NCI-H524 treated with DMSO at 0.1 percent for 48 hours (cell line): ENCODE measurements at regions not wholly inside any gene's neighbourhood (a gene's known extent, or its start where the extent isn't known, plus 50 kb on each side); places are given as distances from the start of the nearest gene placed in this dataset.
"Not testable (repeated sequence)": the region's sequence is repeated elsewhere in the genome, so short reads cannot be mapped to it uniquely, and the experiment has no call there.

Experiments
- DNase-seq: peaks from one replicate; lab custom pipeline; 2025; lab: John Stamatoyannopoulos, UW

DNA sequence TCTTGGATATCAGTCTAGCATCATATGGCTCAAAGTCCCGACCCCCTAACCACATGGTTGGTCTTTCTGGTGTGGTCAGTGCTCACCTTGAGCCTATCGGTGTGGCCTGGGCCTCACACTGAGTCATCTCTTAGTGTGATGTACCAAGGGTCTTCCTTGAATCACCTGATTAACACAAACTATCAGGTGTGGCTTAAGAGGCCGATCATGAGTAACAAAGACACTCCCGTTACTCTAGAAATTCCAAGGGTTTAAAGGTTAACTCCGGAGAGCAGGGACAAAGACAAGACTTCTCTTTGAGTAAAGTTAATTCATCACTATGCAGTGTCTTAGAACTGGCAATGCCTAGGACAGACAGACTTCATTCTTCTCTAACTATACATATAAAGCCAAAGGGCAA lies 52.3 kb upstream of the ARMC3 start:
- no peak for DNase-seq

DNA sequence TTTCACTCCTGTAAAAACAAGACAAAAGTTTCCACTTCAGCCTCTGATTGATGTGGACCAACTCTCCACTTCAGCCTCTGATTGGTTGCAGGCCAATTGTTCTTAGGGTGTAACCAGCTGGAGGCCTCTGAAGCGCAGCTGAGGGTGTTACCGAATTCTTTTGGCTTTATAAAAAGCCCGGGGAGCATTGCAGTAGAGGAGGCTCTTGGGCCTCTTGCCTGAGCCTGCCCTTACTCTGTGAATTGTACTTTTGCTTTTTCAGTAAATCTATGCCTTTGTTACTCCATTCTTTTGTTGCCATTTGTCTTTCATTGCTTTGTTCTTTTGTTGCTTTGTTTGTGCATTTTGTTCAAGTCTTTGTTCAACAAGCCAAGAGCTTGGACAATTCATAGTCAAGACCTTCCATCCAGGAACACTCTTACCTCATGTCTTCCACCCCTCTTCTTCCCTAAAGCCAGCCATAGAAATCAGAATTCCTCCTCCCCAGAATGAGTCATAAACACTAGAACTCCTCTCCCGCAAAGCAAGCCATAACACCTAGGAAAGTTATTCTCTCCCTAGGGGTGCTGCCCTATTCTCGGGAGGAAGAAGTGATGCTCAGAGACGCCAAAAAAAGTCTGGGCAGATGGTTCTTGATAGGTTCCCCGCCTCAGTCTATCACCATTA lies 53.5 kb upstream of the ARMC3 start:
- no peak for DNase-seq

DNA sequence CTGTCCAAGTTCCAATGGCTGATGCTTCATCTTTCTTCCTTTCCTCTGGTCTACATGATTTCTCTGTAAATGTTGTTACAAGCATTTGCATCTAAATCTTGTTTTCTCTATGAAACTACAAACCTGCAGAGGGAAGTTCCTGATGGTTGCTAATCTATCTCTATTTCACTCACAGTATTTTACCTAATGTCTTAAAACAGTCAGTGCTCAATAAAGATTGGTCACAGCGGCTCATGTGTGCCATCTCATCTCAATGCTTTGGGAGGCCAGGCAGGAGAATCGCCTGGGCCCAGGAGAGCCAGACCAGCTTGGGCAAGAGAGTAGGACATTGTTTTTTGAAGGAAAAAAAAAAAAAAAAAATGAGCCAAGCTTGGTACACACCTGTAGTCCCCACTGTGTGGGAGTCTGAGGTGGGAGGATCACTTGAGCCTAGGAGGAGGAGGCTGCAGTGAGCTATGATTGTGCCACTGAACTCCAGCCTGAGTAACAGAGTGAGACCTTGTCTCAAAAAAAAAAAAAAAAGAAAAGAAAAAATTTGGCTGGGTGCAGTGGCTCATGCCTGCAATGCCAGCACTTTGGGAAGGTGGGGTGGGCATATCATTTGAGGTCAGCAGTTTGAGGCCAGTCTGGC lies 71.3 kb upstream of the ARMC3 start:
- DNase-seq, result no peak

DNA sequence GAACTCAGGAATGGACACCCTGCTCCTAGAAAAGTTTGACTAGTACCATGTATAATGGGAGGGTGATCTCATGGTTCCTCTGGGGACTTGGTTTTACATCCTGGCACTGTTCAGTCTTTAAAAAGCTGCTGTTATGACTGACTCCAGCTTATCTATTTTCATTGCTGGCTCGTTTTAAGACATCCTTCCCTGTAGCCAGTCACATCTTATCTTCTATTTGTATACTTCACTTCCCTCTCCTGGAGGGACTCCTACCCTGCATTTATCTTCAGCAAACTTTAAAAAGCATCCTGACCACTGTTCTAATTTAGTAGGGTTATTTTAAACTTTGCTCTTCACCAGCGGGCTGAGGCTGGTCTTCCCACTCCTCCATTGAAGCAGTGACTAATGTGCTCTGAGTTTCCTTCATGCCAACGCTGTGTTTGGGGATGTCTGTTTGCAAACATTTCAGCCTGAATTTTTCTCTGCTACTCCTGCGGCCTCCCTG lies 72.9 kb upstream of the ARMC3 start:
- no peak for DNase-seq

DNA sequence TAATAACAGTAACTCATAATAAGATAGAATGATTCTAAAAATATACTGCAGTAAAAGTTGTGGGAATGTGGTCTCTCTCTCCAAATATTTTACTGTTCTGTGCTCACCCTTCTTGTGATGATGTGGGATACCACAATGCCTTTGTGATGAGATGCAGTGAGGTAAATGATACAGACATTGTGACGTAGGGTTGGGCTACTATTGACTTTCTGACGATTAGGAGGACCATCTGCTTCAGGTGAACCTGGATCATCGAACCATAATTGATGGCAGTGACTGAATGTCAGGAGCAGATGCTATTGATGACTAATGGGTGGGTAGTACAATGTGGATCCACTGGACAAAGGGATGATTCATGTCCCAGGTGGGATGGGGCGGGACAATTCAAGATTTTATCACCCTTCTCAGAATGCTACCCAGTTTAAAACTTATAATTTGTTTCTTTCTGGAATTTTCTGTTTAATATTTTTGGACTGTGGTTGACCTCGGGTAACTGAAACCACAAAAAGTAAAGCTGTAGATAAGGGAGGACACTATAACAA lies 73.9 kb upstream of the ARMC3 start:
- DNase-seq, result no peak

DNA sequence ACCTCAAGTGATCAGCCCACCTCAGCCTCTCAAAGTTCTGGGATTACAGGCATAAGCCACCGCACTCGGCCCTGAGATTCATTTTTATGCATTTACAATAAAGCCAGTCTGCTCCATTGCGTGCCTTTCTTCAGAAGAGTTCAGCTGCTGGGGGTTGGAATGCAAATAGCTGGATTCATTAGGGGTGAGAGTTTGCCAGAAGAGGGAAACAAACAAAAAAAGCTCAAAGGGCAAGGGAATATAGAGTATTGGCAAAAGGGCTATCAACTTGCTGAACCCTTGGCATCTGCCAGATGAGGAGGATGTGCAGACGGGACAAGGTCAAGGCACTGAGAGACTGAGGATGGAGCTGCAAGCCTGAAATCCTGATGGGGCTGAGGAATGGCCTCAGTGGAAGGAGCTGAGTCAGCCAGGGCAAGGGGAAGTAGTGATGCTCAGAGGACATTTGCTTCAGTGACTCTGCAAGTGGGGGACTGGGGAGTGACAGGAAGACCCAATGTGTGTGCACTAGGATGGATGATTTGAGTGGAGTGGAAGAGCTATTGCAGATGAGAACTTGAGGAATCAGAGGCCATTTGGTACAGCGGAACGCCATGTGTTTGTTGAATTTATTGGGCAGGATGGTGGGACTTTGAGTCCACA lies 75.0 kb upstream of the ARMC3 start:
- DNase-seq, result no peak

DNA sequence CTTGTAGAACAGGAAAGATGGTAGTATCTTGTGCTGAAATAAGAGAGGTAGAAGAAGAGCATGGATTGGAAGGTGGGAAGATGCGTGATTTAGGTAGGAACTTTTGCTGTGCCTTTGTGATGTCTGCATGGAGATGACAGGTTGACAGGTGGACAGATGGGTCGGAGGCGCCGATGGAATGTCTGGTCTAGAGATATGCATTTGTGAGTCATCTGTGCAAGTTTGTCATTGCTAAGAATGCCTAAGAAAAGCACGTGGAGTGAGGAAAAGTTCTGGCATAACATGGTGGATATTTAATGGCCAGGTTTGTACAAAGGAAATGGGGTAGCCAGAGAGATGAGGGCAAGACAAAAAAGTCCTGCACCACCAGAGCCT lies 76.0 kb upstream of the ARMC3 start:
- DNase-seq, result no peak

DNA sequence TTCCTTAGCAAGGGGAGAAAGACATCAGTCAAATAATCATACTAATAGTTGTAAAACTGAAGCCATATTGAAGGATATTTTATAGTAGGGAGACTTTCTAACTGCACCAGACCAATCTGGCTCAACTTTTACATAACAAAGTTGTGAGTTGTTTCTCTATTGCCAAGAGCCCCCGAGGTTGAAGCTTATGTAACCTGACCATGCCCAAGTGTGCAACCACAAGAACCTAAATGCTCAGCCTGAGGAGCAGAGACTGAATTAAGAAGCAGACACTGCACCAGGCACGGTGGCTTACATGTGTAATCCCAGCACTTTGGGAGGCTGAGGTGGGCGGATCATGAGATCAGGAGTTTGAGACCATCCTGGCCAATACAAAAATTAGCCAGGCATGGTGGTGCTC lies 77.3 kb upstream of the ARMC3 start:
- DNase-seq, result no peak

DNA sequence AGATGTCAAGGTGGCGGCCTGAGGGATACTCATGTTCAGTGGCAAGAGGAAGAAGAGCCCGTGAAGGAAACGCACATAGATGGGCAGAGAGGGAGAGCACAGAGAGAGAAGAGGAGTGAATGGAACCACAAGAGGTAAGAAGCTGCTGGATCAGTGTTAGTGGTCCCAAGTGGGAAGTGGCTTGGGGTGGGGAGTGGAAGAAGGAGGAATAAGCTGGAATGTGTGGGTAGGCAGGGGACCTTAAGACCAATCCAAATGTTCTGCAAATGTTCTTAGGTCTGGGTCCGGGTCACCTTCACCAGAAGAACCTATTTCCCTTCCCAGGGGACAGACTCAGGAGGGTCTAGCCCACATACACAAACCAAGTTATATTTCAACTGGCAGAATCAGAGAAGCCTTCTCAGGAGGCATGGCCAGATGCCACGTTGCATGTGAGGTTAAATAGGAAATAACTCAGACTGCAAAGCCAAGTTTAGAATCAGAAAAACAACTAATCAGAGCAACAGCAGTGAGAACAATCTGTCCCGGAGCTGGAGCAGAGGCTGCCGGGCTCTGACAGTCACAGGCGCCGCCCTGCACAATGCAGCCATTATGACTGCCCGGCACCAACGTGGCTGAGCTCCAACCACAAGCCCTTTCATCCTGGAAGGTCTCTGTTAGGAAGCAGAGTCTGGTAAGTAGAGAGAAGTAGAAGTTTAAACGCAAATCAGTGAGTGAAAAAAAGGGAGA lies 78.6 kb upstream of the ARMC3 start:
- no peak for DNase-seq

DNA sequence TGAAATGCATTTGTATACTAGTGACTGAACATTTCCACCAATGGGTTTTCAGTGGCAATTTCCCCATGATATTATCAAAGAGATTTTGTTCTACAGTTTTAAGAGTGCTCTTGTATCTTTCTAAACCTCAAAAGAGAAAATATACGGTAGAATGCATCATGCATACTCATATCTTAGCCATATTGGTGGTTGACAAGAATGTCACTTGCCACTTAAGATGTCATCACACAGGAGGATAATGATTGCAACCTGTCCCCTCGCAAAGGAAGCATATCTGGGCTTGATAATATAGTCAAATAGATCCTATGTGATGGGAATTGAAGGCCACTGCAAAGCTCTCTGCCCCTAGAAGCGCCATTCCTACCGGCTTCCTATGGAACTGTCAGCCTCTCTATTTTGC lies 79.3 kb upstream of the ARMC3 start:
- DNase-seq, result no peak

DNA sequence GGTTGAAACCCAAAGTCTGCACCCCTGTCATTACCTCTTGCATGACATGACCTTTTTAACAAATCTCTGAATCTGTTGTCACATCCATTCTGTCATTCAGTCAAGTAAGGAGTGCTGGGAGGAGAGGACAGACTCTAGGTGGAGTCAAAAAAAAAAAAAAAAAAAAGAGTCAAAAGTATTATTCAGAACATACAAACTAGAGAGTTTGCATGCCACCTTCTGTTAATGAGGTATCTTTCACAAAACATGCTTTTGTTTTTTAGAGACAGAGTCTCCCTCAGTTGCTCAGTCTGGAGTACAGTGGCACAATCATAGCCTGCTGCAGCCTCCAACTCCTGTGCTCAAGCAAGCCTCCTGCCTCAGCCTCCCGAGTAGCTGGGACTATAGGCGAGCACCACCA lies 81.6 kb upstream of the ARMC3 start:
- no peak for DNase-seq

DNA sequence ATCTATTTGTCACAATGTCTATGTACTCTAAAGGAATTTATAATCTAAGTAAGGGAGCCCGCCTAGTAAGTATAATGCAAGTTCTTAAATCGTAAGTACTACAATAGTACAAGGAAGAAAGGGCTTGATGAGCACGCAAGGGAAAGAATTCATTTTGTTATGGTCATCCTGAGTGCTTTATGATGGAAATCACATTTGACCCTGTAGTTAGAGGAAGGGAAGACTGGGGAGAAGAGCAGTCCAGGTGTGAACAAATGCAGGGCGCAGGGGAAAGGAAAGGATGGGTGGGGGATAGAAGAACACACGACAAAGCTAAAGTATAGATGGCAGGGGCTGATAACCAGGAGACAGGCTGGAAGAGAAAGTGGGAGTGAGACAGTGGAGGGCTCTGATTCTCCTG lies 88.2 kb upstream of the ARMC3 start:
- no peak for DNase-seq

DNA sequence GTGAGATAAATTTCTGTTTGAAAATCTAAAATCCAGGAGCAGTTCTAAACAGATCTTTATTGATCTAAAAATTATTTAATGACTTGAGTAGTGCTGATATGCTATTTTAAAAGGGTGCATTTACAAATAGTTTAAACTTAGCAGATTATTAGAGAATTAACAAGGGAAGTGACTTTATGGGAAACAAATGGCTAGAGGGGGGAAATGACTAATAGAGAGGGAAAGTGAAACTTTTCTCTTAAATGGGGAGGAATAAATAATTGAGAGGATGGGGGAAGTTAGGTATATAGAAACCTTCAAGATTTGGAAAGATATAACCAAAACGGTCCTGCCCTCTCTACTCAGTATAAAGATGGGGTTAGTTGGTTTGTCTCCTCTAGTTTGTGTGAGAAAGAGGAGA lies 90.1 kb upstream of the ARMC3 start:
- no peak for DNase-seq

DNA sequence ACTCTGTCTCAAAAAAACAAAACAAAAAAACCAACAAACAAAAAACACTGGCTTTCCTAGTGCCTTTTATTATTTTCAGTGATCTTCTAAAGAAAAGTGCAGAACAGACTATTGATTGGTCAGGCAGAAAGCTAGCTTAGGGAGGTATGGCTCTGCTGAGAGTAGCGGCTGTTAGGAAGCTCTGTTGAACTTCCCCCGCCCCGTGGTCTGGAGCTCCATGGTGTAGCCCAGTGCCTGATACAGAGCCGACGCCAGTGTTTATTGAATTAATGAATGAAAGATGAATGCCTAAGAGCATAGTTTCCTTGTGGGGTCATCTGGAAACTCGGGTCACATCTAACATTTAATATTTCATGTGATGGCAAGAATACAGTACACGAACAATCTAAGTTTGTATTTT lies 90.5 kb upstream of the ARMC3 start:
- DNase-seq, result no peak

DNA sequence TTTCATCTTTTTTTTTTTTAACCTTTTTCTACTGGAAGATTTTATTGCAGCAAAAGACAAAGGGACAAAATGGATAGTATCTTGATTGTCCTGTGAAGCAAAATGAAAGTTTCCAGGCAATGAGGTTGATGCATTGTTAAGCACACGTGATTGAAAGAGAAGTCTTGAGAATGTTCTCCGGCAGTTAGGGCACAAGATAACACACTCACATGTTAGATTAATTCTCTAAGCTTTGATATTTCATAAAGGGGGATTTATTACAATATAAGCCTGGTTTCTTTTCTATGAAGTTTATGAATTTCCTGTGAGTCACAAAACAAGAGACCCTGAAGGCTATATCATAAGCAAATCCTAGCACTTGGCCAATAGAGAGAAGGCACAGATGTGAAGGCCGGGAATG lies 93.4 kb upstream of the ARMC3 start:
- no peak for DNase-seq

DNA sequence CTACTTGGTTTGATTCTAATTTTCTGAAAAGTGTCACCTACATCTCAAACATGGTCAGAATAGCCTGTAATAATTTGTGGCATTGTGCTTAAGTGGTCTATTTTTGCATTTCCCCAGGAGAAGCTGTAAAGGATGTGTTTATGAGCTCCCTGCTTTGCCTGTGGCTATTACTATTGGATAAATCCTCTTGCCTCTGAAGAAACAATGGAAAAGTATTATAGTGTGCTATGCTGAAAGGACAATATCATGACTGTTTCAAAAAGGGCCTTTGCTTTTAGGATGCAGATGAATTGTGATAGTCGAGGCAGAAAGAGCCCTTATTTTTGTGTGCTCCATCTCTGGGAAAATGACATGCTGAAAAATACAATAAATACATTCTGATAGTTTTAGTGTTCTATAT lies 94.1 kb upstream of the ARMC3 start:
- DNase-seq, result no peak

DNA sequence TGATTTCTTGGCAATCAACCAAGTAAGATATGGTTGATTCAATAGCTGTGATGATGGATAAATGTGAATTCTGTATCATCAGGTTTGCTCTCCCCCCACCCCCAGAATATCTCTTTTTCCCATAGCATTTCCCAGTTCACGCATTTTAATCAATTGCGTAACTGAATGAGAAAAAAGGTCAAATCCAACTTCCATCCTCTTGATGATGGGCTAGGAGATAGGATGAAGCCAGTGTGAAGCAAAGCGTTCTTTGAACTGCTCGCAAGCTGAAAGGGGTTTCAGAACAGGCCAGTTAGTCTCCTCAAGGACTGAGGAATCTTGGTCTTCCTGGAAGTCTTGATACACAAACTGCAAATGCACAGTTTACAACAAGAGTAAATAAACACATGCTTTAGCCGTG lies 94.5 kb upstream of the ARMC3 start:
- DNase-seq, result no peak

DNA sequence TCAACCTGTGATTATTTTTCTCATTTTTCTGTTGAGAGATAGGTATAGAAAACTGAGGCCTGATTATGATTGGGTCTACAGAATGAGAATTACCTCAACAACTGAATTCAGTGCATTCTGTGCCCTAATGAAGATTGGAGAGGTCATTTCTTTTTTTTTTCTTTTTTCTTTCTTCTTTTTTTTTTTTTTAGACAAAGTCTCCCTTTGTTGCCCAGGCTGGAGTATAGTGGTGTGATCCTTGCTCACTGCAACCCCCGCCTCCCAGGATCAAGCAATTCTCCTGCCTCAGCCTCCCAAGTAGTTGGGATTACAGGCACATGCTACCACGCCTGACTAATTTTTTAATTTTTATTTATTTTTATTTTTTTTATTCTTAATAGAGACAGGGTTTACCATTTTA lies 95.0 kb upstream of the ARMC3 start:
- DNase-seq, result no peak

DNA sequence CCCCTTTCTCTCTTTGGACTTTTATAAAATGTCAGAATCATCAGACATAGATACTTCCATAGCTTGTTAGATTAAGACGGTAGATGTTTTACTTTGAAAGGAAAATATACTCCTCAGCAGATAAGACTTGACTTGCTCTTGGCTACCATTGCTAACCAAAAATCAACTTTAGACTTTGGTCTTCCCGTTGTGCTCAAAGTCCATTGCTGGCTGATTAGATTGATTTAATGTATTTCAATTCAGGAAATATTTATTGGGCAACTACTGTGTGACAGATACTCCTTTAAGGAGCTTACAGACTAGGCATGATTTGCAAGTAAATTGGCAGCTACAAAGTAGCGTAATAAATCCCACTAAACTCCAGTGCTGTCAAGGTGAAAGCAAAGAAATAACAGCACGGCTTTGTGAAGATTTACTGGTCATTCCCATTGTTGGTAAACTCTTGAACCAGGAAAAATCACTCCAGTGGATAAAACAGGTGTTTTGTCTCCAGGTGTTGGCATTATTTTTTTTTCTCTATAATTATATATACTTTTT lies 95.7 kb upstream of the ARMC3 start:
- DNase-seq, result no peak

DNA sequence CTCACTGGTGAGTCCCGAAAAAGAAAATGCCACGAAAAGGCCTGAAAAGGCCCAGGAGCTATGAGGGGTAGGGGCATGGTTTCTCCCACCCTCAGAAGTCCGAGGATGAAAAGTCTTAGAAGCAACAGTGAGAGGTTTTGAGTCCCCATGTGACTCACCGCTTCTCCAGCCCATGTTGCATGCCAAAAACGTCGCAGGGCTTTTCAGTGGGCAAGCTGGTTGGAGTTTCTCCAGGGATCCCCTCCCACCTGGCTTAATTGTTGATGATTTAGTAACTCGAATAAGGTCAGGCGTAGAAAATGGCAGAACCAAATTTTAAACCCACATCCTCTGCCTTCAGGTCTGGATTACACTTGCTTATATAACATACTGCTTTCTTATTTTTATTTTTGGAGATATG lies 96.3 kb upstream of the ARMC3 start:
- DNase-seq, result no peak

DNA sequence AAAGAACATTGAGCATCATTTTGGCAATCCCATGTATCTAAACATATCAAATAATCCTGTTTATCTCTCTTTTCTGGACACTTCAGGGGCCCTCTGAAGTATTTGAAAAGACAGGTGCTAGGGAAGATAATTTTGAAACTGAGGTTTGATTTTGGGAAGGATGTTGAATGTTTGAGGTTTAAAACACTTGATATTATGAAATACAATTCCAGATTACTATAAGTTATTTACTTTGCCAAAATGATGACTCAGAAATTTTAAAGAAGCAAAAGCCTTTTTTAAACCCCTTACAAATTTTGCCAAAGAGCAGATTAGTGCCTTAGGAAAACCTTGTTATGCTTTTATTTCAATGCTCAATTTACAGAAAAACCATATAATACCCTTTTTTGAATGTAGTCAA lies 99.1 kb upstream of the ARMC3 start:
- DNase-seq, result not testable (repeated sequence)

DNA sequence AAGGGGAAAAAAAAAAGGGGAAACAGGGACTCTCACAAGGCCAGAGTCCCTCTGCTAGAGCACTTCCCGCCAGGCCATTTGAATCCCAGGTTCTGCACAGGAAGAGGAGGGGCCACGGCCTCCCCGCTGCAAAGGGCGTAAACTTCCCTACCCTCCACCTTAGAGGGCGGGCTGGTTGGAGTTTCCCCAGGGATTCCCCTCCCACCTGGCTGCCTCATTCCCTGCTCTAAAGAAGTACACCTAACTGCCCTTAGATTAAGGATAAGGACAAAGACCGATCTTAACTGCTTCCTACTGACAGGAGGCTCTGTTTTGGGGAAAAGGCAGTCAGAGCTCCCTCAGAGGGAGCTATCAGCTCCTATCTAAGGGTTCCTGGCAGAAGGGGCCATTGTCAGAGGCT lies 102.0 kb upstream of the ARMC3 start:
- no peak for DNase-seq

DNA sequence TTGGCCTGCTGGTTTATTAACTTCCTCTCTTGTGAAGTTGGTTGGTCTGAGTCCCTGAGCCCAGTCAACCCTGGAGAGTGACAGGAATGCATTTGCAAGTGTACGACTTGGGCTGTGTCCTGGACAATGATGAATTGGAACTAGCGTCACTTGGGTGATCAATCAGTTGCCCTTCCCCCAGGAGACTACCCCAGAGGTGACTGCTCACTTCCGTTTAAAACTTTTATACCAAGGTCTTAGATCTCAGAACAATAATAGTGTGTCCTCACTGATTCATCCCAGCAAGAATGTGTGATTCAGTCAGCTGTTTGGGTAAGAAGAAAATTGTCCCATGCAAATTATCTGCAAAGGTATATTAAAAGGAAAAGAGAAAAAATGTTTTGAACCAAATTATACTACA lies 102.9 kb upstream of the ARMC3 start:
- DNase-seq, result no peak
